ENCODE measurements at regions not wholly inside any gene's neighbourhood (a gene's known extent, or its start where the extent isn't known, plus 50 kb on each side); places are given as distances from the start of the nearest gene placed in this dataset.

DNA sequence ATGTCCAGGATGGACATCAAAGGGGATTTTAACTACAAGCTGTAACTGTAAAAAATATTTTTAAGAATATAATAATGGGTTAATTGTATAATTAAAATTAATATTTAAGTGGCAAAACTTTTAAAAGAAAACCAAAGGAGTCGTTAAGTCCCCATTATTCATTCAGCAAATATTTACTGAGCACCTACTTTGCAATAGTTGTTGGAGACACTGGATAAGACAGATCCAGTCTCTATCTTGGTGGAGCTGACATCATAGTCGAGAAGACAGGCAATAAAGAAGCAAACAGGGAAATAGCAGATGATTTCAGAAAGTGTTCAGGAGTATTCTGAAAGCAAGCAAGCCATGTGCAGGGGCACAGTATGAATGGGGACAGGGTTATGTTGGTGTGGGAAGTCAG is 137.0 kb downstream of the CEBPB start:
- TF ChIP-seq, protein P1, sequence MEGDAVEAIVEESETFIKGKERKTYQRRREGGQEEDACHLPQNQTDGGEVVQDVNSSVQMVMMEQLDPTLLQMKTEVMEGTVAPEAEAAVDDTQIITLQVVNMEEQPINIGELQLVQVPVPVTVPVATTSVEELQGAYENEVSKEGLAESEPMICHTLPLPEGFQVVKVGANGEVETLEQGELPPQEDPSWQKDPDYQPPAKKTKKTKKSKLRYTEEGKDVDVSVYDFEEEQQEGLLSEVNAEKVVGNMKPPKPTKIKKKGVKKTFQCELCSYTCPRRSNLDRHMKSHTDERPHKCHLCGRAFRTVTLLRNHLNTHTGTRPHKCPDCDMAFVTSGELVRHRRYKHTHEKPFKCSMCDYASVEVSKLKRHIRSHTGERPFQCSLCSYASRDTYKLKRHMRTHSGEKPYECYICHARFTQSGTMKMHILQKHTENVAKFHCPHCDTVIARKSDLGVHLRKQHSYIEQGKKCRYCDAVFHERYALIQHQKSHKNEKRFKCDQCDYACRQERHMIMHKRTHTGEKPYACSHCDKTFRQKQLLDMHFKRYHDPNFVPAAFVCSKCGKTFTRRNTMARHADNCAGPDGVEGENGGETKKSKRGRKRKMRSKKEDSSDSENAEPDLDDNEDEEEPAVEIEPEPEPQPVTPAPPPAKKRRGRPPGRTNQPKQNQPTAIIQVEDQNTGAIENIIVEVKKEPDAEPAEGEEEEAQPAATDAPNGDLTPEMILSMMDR (IDR thresholded peaks at IDR 0.05; ENCODE audit: extremely low read depth in 1 of 2, insufficient read depth in 1 of 2, low read depth in 1 of 2, low read length in 2 of 2), result no peak
- TF ChIP-seq EZH2 (IDR thresholded peaks at IDR 0.05; ENCODE audit: borderline replicate concordance, low read depth, low read length, severe bottlenecking) (no peak), POLR2AphosphoS5 (IDR thresholded peaks at IDR 0.05; ENCODE audit: insufficient read depth, low read depth, low read length) (no peak), FOS (IDR thresholded peaks at IDR 0.05; ENCODE audit: borderline replicate concordance, insufficient read depth, low read length) (no peak)
- TF ChIP-seq, protein P2, sequence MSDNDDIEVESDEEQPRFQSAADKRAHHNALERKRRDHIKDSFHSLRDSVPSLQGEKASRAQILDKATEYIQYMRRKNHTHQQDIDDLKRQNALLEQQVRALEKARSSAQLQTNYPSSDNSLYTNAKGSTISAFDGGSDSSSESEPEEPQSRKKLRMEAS (IDR thresholded peaks at IDR 0.05; ENCODE audit: insufficient read depth, insufficient read length), result no peak

Measured in endothelial cell of umbilical vein (primary cell).